OCI-LY7 (cell line): ENCODE measurements at regions not wholly inside any gene's neighbourhood (a gene's known extent, or its start where the extent isn't known, plus 50 kb on each side); places are given as distances from the start of the nearest gene placed in this dataset.

Experiments used
- BruUV-seq: library from RNA; stranded (reverse); fragments of 400-500 nt; replicated peaks from 2 replicates; lab custom pipeline; 2021; lab: Mats Ljungman, UMichigan
- CTCF ChIA-PET: fragments of 300-600 bp; sonication (Branson Sonifier 250); formaldehyde crosslinking; loops from one replicate; lab custom pipeline; 2022; ENCODE audit warnings: antibody characterized with exemption; ENCODE audit not compliant: unreplicated experiment; lab: Charles Lee
- POLR2A ChIA-PET: fragments of 300-600 bp; sonication (Branson Sonifier 250); formaldehyde crosslinking; loops from one replicate; lab custom pipeline; 2022; ENCODE audit warnings: antibody characterized with exemption; lab: Charles Lee
- DNase-seq: peaks from one replicate; pipeline ENCODE4 v3.0.0-alpha.2; 2015; ENCODE audit warnings: low spot score
- H2AFZ ChIP-seq: fragments of 200-600 bp; sonication (generic), shearing (Covaris generic); 2 replicates; pipeline ENCODE4 v1.6.1; 2014; ENCODE audit warnings: mild to moderate bottlenecking, antibody characterized with exemption, low read length, moderate library complexity
- H3K27ac ChIP-seq: fragments of 200-600 bp; sonication (generic); 2 replicates; pipeline ENCODE4 v1.5.1; 2014; ENCODE audit warnings: mixed run types, low read depth, mild to moderate bottlenecking, moderate library complexity, low read length, inconsistent platforms; ENCODE audit not compliant: poor library complexity, severe bottlenecking
- H3K36me3 ChIP-seq: fragments of 200-600 bp; sonication (generic); 2 replicates; pipeline ENCODE4 v1.6.1; 2014; ENCODE audit warnings: mild to moderate bottlenecking, antibody characterized with exemption, low read length, moderate library complexity, mixed read lengths; ENCODE audit not compliant: insufficient read depth
- H3K4me1 ChIP-seq: fragments of 200-600 bp; sonication (generic); 2 replicates; pipeline ENCODE4 v1.5.1; 2014; ENCODE audit warnings: mild to moderate bottlenecking, low read length; ENCODE audit not compliant: insufficient read depth, poor library complexity, severe bottlenecking
- H3K4me2 ChIP-seq: fragments of 200-600 bp; sonication (generic); 2 replicates; pipeline ENCODE4 v1.6.1; 2014; ENCODE audit warnings: mild to moderate bottlenecking, low read length
- H3K4me3 ChIP-seq: fragments of 200-600 bp; sonication (generic); 2 replicates; pipeline ENCODE4 v1.5.1; 2014; ENCODE audit warnings: mild to moderate bottlenecking, low read depth, low read length; ENCODE audit not compliant: poor library complexity, severe bottlenecking
- H3K79me2 ChIP-seq: fragments of 200-600 bp; sonication (generic); 2 replicates; pipeline ENCODE4 v1.6.1; 2016; ENCODE audit warnings: low read depth, mild to moderate bottlenecking, low read length, moderate library complexity, mixed read lengths; ENCODE audit not compliant: insufficient read depth
- H3K9me2 ChIP-seq: fragments of 200-600 bp; sonication (generic); 2 replicates; pipeline ENCODE4 v1.6.1; 2016; ENCODE audit warnings: mild to moderate bottlenecking, low read length, mixed read lengths; ENCODE audit not compliant: insufficient read depth
- H3K9me3 ChIP-seq: fragments of 200-600 bp; sonication (generic); 2 replicates; pipeline ENCODE4 v1.6.1; 2014; ENCODE audit warnings: mild to moderate bottlenecking, mixed run types, low read length, mixed read lengths
- H4K20me1 ChIP-seq: fragments of 200-600 bp; sonication (generic); 2 replicates; pipeline ENCODE4 v1.6.1; 2014; ENCODE audit warnings: mild to moderate bottlenecking, antibody characterized with exemption, low read length, moderate library complexity, mixed read lengths; ENCODE audit not compliant: insufficient read depth
- EZH2phosphoT487 ChIP-seq: fragments of 200-600 bp; sonication (generic); IDR thresholded peaks from 2 replicates; pipeline ENCODE4 v1.6.1; 2018; ENCODE audit warnings: low read depth, borderline replicate concordance, mild to moderate bottlenecking, mixed run types, antibody characterized with exemption, low read length, moderate library complexity, mixed read lengths
- intact Hi-C: fragments of 100-400 bp; cut with micrococcal nuclease; formaldehyde crosslinking; loops from one replicate; pipeline ENCODE4 v1.10.0; 2022; ENCODE audit not compliant: unreplicated experiment
- TF ChIP-seq, protein P1 (sequence below): fragments of 200-600 bp; sonication (generic); conservative IDR thresholded peaks from 2 replicates; pipeline ENCODE4 v1.5.1; 2014; ENCODE audit warnings: mild to moderate bottlenecking, antibody characterized with exemption, low read length, moderate library complexity, mixed read lengths

DNA sequence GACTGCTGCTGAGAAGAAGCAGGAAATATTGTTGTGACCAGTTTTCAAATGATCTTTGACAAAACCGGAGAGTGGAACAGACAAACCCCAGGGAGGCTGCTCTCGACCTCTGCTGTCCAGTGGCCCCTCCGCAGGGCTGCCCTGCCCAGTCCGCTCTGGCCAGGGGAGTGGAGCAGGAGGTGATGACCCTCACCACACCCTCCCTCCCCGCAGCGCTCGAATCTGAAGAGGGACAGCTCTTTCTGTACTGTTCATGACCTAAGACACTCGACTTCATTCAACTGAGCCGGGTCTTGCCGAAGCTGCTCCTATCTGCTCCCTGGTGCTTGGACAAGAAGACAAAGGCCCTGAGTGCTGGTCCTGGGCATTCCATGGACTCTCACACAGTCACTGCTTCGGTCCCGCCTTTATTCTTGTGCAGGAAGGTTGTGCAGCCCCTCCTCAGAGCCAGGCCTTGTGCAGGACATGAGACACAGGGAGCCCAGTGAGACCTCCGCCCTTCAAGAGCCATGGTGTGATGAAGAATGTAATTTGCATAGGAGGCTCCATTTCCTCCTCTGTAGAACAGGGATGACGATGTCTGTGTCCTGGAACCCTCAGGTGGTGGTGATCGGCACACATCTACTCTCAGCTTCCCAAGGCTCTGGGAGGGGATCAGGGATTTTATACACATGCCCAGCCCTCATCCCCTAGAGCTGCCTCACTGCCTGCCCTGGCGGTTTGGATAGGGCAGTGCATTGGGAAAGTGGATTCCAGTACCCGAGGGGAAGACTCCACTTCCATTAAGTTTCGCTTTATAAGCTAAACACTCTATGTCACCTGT, 97.1 kb upstream of the PRR20G start:
- Histone ChIP-seq H3K4me1 (no peaks in the 10 kb centered on the region), H3K9me3 (peaks cover 8% of the 10 kb centered on the region), H4K20me1 (no peaks in the 10 kb centered on the region), H3K4me2 (no peak overlapping the region), H3K79me2 (no peaks in the 10 kb centered on the region), H3K4me3 (no peak overlapping the region), H3K36me3 (no peaks in the 10 kb centered on the region), H2AFZ (no peak overlapping the region), H3K27ac (no peak overlapping the region), H3K9me2 (no peaks in the 10 kb centered on the region)
- no TSS peak for BruUV-seq
- TF ChIP-seq, protein P1, sequence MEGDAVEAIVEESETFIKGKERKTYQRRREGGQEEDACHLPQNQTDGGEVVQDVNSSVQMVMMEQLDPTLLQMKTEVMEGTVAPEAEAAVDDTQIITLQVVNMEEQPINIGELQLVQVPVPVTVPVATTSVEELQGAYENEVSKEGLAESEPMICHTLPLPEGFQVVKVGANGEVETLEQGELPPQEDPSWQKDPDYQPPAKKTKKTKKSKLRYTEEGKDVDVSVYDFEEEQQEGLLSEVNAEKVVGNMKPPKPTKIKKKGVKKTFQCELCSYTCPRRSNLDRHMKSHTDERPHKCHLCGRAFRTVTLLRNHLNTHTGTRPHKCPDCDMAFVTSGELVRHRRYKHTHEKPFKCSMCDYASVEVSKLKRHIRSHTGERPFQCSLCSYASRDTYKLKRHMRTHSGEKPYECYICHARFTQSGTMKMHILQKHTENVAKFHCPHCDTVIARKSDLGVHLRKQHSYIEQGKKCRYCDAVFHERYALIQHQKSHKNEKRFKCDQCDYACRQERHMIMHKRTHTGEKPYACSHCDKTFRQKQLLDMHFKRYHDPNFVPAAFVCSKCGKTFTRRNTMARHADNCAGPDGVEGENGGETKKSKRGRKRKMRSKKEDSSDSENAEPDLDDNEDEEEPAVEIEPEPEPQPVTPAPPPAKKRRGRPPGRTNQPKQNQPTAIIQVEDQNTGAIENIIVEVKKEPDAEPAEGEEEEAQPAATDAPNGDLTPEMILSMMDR = no peak
- TF ChIP-seq EZH2phosphoT487 = no peak
- ChIA-PET POLR2A (no interaction called here), CTCF (no interaction called here)
- intact Hi-C loops = no loop called here
- no peak for DNase-seq

DNA sequence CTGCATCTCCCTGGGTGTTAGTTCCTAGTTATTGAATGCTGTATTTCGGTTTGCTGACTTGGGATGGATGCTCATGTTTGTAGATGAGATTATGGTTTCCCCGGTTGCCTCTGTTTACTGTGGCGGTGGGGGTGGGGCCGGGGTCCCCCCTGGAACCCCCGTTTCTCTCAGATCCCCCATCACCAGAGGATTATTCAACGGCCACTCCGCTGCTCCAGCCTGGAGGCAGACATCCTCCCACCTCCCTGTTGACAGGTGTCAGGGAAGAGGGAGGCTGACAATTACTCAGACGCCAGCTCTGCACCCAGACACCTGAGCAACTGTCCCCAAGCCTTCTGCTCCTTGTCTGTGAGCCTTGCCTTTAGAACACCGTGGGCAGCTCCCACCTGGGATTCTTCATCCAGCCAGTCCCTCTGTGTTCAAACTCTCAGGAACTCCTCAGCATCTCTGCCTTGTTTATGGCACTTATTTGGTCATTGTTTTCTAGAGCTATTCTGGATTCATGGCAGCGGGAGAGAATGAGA, 95.9 kb upstream of the PRR20G start:
- intact Hi-C loops = no loop called here
- H3K9me3 ChIP-seq = peaks cover 8% of the 10 kb centered on the region
- ChIA-PET CTCF (no interaction called here), POLR2A (interaction anchor here (0.7 kb wide), 1 partner anchor 23 kb away, joined by 3 read pairs; no protein-coding TSS in a partner anchor)
- no peak overlapping the region for H3K4me3 ChIP-seq
- no peak for TF ChIP-seq EZH2phosphoT487
- no peaks in the 10 kb centered on the region for H3K79me2 ChIP-seq
- H3K4me2 ChIP-seq = no peak overlapping the region
- no peak for DNase-seq
- no peaks in the 10 kb centered on the region for H3K9me2 ChIP-seq
- no peaks in the 10 kb centered on the region for H3K36me3 ChIP-seq
- H3K27ac ChIP-seq = no peak overlapping the region
- H2AFZ ChIP-seq = no peak overlapping the region
- no peaks in the 10 kb centered on the region for H4K20me1 ChIP-seq
- BruUV-seq = no TSS peak
- H3K4me1 ChIP-seq = no peaks in the 10 kb centered on the region

DNA sequence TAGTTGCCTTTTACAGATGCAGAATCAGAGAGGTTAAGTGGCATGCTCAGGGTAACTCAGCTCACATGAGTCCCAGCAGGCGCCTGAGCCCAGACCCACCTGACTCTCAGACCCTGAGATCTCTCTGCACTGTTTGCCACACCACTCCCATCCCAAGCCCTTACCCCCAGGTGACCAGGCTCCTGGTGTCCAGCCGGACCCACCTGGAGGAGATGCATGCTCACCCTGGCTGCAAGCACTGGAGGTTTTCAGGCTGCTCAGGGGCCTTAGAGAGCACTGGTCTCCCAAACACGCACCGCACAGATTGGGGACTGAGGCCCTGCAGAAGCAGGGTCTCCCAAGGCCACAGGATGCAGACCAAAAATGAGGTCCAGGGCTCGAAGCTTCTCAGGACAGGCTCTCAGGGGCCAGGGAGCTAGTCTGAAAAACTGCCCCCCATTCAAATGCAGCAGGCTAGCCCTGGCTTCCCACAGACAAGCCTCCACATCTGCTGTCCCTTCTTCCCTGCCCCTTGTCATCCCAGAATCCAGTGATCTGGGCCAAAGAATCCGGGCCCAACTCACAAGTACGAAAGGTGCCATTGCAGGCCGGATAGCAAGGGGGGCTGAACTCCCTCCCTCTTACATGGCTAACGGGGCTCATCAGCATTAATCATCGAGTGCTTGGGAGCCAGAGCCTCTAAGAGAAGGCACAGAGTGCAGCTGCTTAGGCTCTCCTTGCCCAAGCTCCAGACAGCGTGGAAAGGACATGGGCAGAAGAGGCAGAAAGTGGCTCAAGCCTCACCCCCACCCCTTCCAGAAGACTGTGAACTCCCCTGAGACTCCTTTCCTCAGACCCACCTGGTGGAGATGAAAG, 90.2 kb upstream of the PRR20G start:
- intact Hi-C loops = loop anchor here (5.0 kb wide), 1 partner anchor 164 kb away; no protein-coding TSS in a partner anchor
- no peak overlapping the region for H2AFZ ChIP-seq
- no peaks in the 10 kb centered on the region for H3K9me2 ChIP-seq
- H3K4me3 ChIP-seq = no peak overlapping the region
- no peak for TF ChIP-seq EZH2phosphoT487
- TF ChIP-seq, protein P1 = no peak
- no peak overlapping the region for H3K4me2 ChIP-seq
- CTCF ChIA-PET = interaction anchor here (0.5 to 0.6 kb wide), 2 partner anchors 159 to 699 kb away, joined by 3 to 9 read pairs; no protein-coding TSS in a partner anchor
- no peak overlapping the region for H3K27ac ChIP-seq
- no TSS peak for BruUV-seq
- H3K9me3 ChIP-seq = peaks cover 8% of the 10 kb centered on the region
- POLR2A ChIA-PET = no interaction called here
- no peaks in the 10 kb centered on the region for H3K79me2 ChIP-seq
- no peak for DNase-seq
- H3K4me1 ChIP-seq = no peaks in the 10 kb centered on the region
- no peaks in the 10 kb centered on the region for H4K20me1 ChIP-seq
- no peaks in the 10 kb centered on the region for H3K36me3 ChIP-seq
